ENCODE measurements at regions not wholly inside any gene's neighbourhood (a gene's known extent, or its start where the extent isn't known, plus 50 kb on each side); places are given as distances from the start of the nearest gene placed in this dataset.

- no peak overlapping the region for H3K27ac ChIP-seq
- no peak for DNase-seq (ENCODE audit: low spot score)
- no peak for TF ChIP-seq CTCF (conservative IDR thresholded peaks at IDR 0.05; ENCODE audit: low read depth)
- ChIA-PET POLR2A (ENCODE audit: low non-redundant PET) (no interaction called here), CTCF (no interaction called here)
These were observed 126.8 kb downstream of the RTL3 start for GRCh38 chrX:78532363-78532762.

GRCh38 chrX:78527818-78528217 is 131.3 kb downstream of the RTL3 start:
- ChIA-PET CTCF (no interaction called here), POLR2A (ENCODE audit: low non-redundant PET) (no interaction called here)
- no peak for DNase-seq (ENCODE audit: low spot score)
- no peak for TF ChIP-seq CTCF (conservative IDR thresholded peaks at IDR 0.05; ENCODE audit: low read depth)
- no peak overlapping the region for H3K27ac ChIP-seq

GRCh38 chrX:78527263-78527662 is 131.9 kb downstream of the RTL3 start:
- ChIA-PET POLR2A (ENCODE audit: low non-redundant PET) (no interaction called here), CTCF (no interaction called here)
- TF ChIP-seq CTCF (conservative IDR thresholded peaks at IDR 0.05; ENCODE audit: low read depth): no peak
- no peak overlapping the region for H3K27ac ChIP-seq
- no peak for DNase-seq (ENCODE audit: low spot score)

- ChIA-PET CTCF (no interaction called here), POLR2A (ENCODE audit: low non-redundant PET) (no interaction called here)
- no peak overlapping the region for H3K27ac ChIP-seq
- no peak for DNase-seq (ENCODE audit: low spot score)
- no peak for TF ChIP-seq CTCF (conservative IDR thresholded peaks at IDR 0.05; ENCODE audit: low read depth)
These were observed 136.5 kb downstream of the RTL3 start for GRCh38 chrX:78522601-78523000.

GRCh38 chrX:78517124-78517523 is 142.0 kb downstream of the RTL3 start:
- POLR2A ChIA-PET (ENCODE audit: low non-redundant PET): no interaction called here
- DNase-seq (ENCODE audit: low spot score): no peak
- no peak for TF ChIP-seq CTCF (conservative IDR thresholded peaks at IDR 0.05; ENCODE audit: low read depth)
- CTCF ChIA-PET: no interaction called here
- no peak overlapping the region for H3K27ac ChIP-seq

GRCh38 chrX:78514852-78515251 is 144.3 kb downstream of the RTL3 start:
- H3K27ac ChIP-seq: no peak overlapping the region
- TF ChIP-seq CTCF (conservative IDR thresholded peaks at IDR 0.05; ENCODE audit: low read depth): no peak
- DNase-seq (ENCODE audit: low spot score): no peak
- ChIA-PET POLR2A (ENCODE audit: low non-redundant PET) (no interaction called here), CTCF (no interaction called here)

All from RWPE1 (cell line).